ENCODE measurements at regions not wholly inside any gene's neighbourhood (a gene's known extent, or its start where the extent isn't known, plus 50 kb on each side); places are given as distances from the start of the nearest gene placed in this dataset.
"Not testable (repeated sequence)": the region's sequence is repeated elsewhere in the genome, so short reads cannot be mapped to it uniquely, and the experiment has no call there.

GRCh38 chr16:66245868-66246267 is 120.6 kb upstream of the CDH5 start:
- Mint-ChIP-seq H3K36me3 (ENCODE audit: low read depth) (no peaks in the 10 kb centered on the region), H3K27ac (ENCODE audit: unreplicated experiment) (no peak overlapping the region), H3K4me3 (no peak overlapping the region), H3K4me1 (peaks cover 14% of the 10 kb centered on the region), H3K27me3 (ENCODE audit: low read depth) (peaks cover 10% of the 10 kb centered on the region), H3K9me3 (no peaks in the 10 kb centered on the region)
- TF ChIP-seq CTCF (conservative IDR thresholded peaks at IDR 0.05) = no peak
- no peak for DNase-seq (ENCODE audit: low read depth, low spot score)

DNA sequence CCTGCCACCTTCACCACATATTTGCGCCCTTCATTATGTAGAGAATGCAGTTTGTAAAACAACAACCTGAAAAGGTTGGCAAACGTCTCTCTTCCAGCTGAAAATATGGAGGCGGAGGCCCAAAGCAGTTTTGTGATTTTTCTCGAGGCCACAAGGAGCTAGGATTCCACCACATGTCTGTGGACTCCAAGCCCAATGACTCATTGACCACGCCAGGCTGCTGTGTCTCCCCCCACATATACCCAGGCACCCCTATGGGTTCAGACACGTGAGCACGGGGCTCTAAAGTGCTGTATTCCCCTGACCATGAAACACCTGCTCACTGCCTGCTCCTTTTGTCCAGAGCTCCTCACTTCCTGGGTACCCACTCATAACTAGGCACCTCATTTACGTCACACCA is 121.4 kb upstream of the CDH5 start:
- Mint-ChIP-seq H3K4me3 (no peak overlapping the region), H3K9me3 (no peaks in the 10 kb centered on the region), H3K36me3 (ENCODE audit: low read depth) (no peaks in the 10 kb centered on the region), H3K4me1 (peaks cover 13% of the 10 kb centered on the region), H3K27ac (ENCODE audit: unreplicated experiment) (peak overlapping the region; percentile 69), H3K27me3 (ENCODE audit: low read depth) (peaks cover 8% of the 10 kb centered on the region)
- no peak for TF ChIP-seq CTCF (conservative IDR thresholded peaks at IDR 0.05)
- DNase-seq (ENCODE audit: low read depth, low spot score) = no peak

- no peak for DNase-seq (ENCODE audit: low read depth, low spot score)
These were observed 123.8 kb upstream of the CDH5 start for GRCh38 chr16:66242672-66243071.

DNA sequence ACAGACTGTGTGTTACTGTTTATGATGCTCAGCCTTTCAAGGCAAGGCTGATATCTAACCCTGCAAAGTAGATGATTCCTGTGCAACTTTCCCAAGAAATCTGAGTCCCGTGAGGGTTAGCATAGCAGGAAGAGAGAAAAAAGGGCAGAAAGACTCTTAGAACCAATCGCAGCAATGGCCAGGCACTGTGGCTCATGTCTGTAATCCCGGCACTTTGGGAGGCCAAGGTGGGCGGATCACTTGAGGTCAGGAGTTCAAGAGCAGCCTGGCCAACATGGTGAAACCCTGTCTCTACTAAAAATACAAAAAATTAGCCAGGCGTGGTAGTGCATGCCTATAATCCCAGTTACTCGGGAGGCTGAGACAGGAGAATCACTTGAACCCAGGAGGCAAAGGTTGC is 124.3 kb upstream of the CDH5 start:
- not testable (repeated sequence) for DNase-seq (ENCODE audit: low read depth, low spot score); H3K9me3 Mint-ChIP-seq; H3K4me1 Mint-ChIP-seq; H3K4me3 Mint-ChIP-seq; H3K27ac Mint-ChIP-seq (ENCODE audit: unreplicated experiment); H3K36me3 Mint-ChIP-seq (ENCODE audit: low read depth); H3K27me3 Mint-ChIP-seq (ENCODE audit: low read depth)

More at GRCh38 chr16:66242672-66243071, 123.8 kb upstream of the CDH5 start:
- no peak for TF ChIP-seq CTCF (conservative IDR thresholded peaks at IDR 0.05)
- H3K4me1 Mint-ChIP-seq = peaks cover 11% of the 10 kb centered on the region
- no peak overlapping the region for H3K27ac Mint-ChIP-seq (ENCODE audit: unreplicated experiment)
- peaks cover 3% of the 10 kb centered on the region for H3K27me3 Mint-ChIP-seq (ENCODE audit: low read depth)
- peaks cover 5% of the 10 kb centered on the region for H3K9me3 Mint-ChIP-seq
- H3K4me3 Mint-ChIP-seq = no peak overlapping the region
- H3K36me3 Mint-ChIP-seq (ENCODE audit: low read depth) = no peaks in the 10 kb centered on the region

DNA sequence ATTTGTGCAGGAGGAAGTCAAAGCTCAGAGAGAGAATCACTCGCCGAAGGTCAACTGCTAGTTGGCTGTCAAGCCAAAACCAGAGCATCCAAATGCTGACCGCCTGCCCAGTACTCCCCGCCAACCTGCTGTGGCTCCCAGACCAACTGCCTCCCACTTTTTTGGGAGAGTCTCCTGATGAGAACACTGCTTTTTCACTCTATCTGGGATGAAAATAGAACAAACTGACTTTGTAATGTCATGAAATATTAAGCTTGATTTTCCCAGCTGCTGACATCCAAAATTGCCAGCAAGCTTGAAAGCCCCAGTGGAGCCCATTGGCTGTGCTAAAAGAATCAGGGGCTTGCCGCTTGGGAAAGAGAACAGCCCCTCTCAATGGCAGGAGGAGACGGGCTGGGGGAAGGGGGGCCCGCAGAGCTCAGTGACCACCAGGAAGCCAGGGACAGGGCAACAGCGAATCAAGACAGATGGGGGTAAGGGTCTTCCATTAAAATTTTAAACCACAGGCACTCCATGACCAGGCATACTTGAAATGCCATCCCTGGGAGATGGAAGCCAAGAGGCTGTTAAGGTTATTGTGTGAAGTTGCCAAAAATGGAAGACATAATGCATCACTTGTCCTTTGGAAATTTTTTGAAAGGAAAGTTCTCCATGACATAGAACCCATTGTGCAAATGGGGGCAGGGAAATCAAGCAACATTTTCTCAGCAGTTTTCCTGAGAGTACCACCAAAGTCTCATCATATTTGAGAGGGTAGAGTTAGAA is 125.7 kb upstream of the CDH5 start:
- Mint-ChIP-seq H3K4me1 (peaks cover 10% of the 10 kb centered on the region), H3K27ac (ENCODE audit: unreplicated experiment) (peak overlapping the region; percentile 71), H3K27me3 (ENCODE audit: low read depth) (peaks cover 12% of the 10 kb centered on the region)

More for the DNA sequence above, 125.7 kb upstream of the CDH5 start:
- no peak for DNase-seq (ENCODE audit: low read depth, low spot score)
- Mint-ChIP-seq H3K9me3 (peaks cover 5% of the 10 kb centered on the region), H3K4me3 (no peak overlapping the region), H3K36me3 (ENCODE audit: low read depth) (no peaks in the 10 kb centered on the region)
- TF ChIP-seq CTCF (conservative IDR thresholded peaks at IDR 0.05) = no peak
